NT2/D1 (cell line): ENCODE measurements at regions not wholly inside any gene's neighbourhood (a gene's known extent, or its start where the extent isn't known, plus 50 kb on each side); places are given as distances from the start of the nearest gene placed in this dataset.
A peak's percentile ranks its signal among the peaks of the same experiment; 100 is the strongest.
"Not testable (repeated sequence)": the region's sequence is repeated elsewhere in the genome, so short reads cannot be mapped to it uniquely, and the experiment has no call there.

ENCODE experiments used
- DNase-seq: peaks from one replicate; pipeline ENCODE4 v3.0.0-alpha.2; 2011; ENCODE audit warnings: low read depth, low spot score
- H3K27me3 ChIP-seq: 2 replicates; pipeline ENCODE4 v1.6.0; 2011; ENCODE audit warnings: mild to moderate bottlenecking; ENCODE audit not compliant: insufficient read length, insufficient read depth
- H3K36me3 ChIP-seq: 2 replicates; pipeline ENCODE4 v1.6.1; 2011; ENCODE audit warnings: mild to moderate bottlenecking, low read length, mixed read lengths; ENCODE audit not compliant: insufficient read depth, insufficient read length
- H3K4me1 ChIP-seq: 2 replicates; pipeline ENCODE4 v1.5.1; 2011; ENCODE audit not compliant: insufficient read depth, insufficient read length
- H3K4me3 ChIP-seq: 2 replicates; pipeline ENCODE4 v1.5.1; 2011; ENCODE audit warnings: low read depth; ENCODE audit not compliant: insufficient read length
- H3K9ac ChIP-seq: 2 replicates; pipeline ENCODE4 v1.6.0; 2011; ENCODE audit warnings: low read depth; ENCODE audit not compliant: insufficient read length
- H3K9me3 ChIP-seq: 2 replicates; pipeline ENCODE4 v1.5.1; 2011; ENCODE audit warnings: mild to moderate bottlenecking, low read length; ENCODE audit not compliant: insufficient read depth
- SUZ12 ChIP-seq: IDR thresholded peaks from 2 replicates; pipeline ENCODE4 v1.6.1; 2011; ENCODE audit not compliant: insufficient read length, insufficient read depth; ENCODE audit errors: extremely low read depth
- YY1 ChIP-seq: IDR thresholded peaks from 2 replicates; pipeline ENCODE4 v1.6.1; 2011; ENCODE audit not compliant: insufficient read length, insufficient read depth
- ZNF274 ChIP-seq: IDR thresholded peaks from 2 replicates; pipeline ENCODE4 v1.6.1; 2011; ENCODE audit warnings: mild to moderate bottlenecking, low read depth, low read length

DNA sequence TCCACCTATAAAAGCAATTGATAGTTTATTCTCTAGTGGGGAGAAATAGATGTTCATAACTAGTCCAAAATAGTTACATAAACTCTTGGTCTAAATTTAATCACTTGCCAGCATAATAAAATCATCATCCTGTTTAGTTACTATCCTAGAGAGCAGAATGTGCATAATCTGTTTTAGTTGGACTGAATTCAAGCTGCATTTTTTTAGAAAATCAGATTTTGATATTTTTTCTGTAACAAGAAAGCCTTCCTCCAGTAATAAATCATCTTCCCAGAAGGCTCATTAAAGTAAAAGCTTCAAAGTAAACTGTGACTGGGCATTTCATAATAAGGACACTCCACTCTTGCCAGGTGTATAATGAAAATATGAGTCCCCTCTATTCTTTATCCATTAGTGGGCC lies 453.1 kb downstream of the TRAM1L1 start:
- TF ChIP-seq SUZ12: no peak
- no peak for TF ChIP-seq ZNF274
- no peak for TF ChIP-seq YY1

GRCh38 chr4:116628598-116628997 lies 456.8 kb downstream of the TRAM1L1 start:
- no peak overlapping the region for H3K4me3 ChIP-seq
- H3K9me3 ChIP-seq: no peaks in the 10 kb centered on the region
- H3K27me3 ChIP-seq: no peaks in the 10 kb centered on the region
- H3K4me1 ChIP-seq: no peaks in the 10 kb centered on the region
- no peaks in the 10 kb centered on the region for H3K36me3 ChIP-seq
- no peak for TF ChIP-seq YY1
- no peak for TF ChIP-seq ZNF274
- TF ChIP-seq SUZ12: no peak
- no peak for DNase-seq
- no peak overlapping the region for H3K9ac ChIP-seq

More for the DNA sequence above, 453.1 kb downstream of the TRAM1L1 start:
- Histone ChIP-seq H3K9me3 (no peaks in the 10 kb centered on the region), H3K4me3 (no peak overlapping the region), H3K36me3 (no peaks in the 10 kb centered on the region), H3K27me3 (no peaks in the 10 kb centered on the region), H3K9ac (no peak overlapping the region), H3K4me1 (no peaks in the 10 kb centered on the region)
- DNase-seq: no peak

- H3K27me3 ChIP-seq: no peaks in the 10 kb centered on the region
- TF ChIP-seq SUZ12 (no peak), ZNF274 (no peak), YY1 (no peak)
Observed at GRCh38 chr4:116627545-116627944, 457.8 kb downstream of the TRAM1L1 start.

DNA sequence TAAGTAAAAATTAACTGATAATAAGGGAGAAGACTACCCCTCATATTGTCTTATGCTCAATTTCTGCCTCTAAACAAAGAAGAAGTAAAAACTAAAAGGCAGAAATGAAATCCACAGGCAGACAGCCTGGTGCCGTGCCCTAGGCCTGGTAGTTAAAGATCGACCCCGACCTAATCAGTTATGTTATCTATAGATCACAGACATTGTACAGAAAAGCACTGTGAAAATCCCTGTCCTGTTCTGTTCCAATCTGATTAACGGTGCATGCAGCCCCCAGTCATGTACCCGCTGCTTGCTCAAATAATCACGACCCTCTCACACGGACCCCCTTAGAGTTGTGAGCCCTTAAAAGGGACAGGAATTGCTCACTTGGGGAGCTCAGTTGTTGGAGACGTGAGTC lies 465.9 kb downstream of the TRAM1L1 start:
- H3K9me3 ChIP-seq, H3K36me3 ChIP-seq, H3K4me3 ChIP-seq, H3K27me3 ChIP-seq, H3K9ac ChIP-seq, DNase-seq, H3K4me1 ChIP-seq: not testable (repeated sequence)

More at GRCh38 chr4:116627545-116627944, 457.8 kb downstream of the TRAM1L1 start:
- Histone ChIP-seq H3K36me3 (no peaks in the 10 kb centered on the region), H3K9me3 (no peaks in the 10 kb centered on the region), H3K4me3 (no peak overlapping the region), H3K4me1 (no peaks in the 10 kb centered on the region), H3K9ac (no peak overlapping the region)
- DNase-seq: no peak

DNA sequence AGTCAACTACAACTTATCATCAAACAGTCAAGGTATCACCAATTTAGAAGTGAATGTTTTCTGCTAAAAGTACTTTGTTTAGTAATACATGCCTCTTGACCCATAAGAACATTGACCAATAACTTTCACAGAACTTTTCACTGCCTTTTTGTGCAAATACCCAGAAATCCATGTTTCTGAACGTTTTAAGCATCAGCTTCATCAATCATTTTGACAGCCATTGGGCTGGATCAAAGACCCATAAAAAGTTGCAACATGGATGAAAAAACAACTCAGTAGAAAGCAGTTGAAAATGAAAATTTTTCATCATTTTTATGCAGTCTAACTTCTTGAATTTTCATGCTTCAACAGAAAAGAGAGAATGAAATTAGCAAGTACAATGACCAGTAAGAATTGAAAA lies 466.7 kb downstream of the TRAM1L1 start:
- Histone ChIP-seq H3K27me3 (no peaks in the 10 kb centered on the region), H3K36me3 (no peaks in the 10 kb centered on the region), H3K9ac (no peak overlapping the region), H3K4me3 (no peak overlapping the region), H3K9me3 (no peaks in the 10 kb centered on the region), H3K4me1 (no peaks in the 10 kb centered on the region)
- TF ChIP-seq YY1 (no peak), ZNF274 (no peak), SUZ12 (no peak)
- no peak for DNase-seq

- Histone ChIP-seq H3K4me1 (no peaks in the 10 kb centered on the region), H3K36me3 (no peaks in the 10 kb centered on the region), H3K9me3 (no peaks in the 10 kb centered on the region), H3K9ac (no peak overlapping the region), H3K4me3 (no peak overlapping the region), H3K27me3 (no peaks in the 10 kb centered on the region)
- no peak for TF ChIP-seq ZNF274
- TF ChIP-seq YY1: no peak
- TF ChIP-seq SUZ12: no peak
- DNase-seq: no peak
Observed at GRCh38 chr4:116603096-116603495, 482.3 kb downstream of the TRAM1L1 start.

DNA sequence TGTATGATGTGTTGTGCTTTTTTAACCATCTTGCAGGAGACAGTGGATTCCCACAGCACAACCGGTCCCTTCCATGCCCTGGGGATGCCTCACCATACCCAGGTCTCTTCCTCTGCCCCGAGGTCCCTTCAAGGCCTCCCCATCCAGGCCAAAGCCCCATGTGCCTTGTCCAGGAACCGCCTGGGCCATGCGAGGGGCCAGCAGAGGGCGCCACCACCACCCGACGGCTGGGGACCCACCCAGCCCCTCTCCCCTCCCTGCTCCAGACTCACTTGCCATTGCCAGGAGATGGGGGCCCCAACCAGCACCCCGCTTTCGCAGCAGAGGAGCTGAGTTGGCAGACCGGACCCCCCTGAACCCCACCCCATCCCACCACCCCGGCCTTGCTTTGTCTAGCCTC lies 485.5 kb downstream of the TRAM1L1 start:
- Histone ChIP-seq H3K27me3 (no peaks in the 10 kb centered on the region), H3K4me3 (no peak overlapping the region), H3K36me3 (no peaks in the 10 kb centered on the region), H3K4me1 (no peaks in the 10 kb centered on the region), H3K9ac (no peak overlapping the region), H3K9me3 (no peaks in the 10 kb centered on the region)
- TF ChIP-seq YY1 (no peak), ZNF274 (no peak), SUZ12 (no peak)
- DNase-seq: peak; percentile 1

- no peak for DNase-seq
- no peaks in the 10 kb centered on the region for H3K4me1 ChIP-seq
- H3K9me3 ChIP-seq: no peaks in the 10 kb centered on the region
- TF ChIP-seq ZNF274 (no peak), YY1 (no peak), SUZ12 (no peak)
- H3K36me3 ChIP-seq: no peaks in the 10 kb centered on the region
- H3K4me3 ChIP-seq: no peak overlapping the region
- no peaks in the 10 kb centered on the region for H3K27me3 ChIP-seq
- no peak overlapping the region for H3K9ac ChIP-seq
Observed at GRCh38 chr4:116598980-116599789, 486.2 kb downstream of the TRAM1L1 start.
